MM.1S (cell line): ENCODE measurements at regions not wholly inside any gene's neighbourhood (a gene's known extent, or its start where the extent isn't known, plus 50 kb on each side); places are given as distances from the start of the nearest gene placed in this dataset.

Source experiments
- EZH2 ChIP-seq: fragments of 300-600 bp; sonication (generic); optimal IDR thresholded peaks from 2 replicates; pipeline ENCODE3; 2017; ENCODE audit warnings: low read depth, mild to moderate bottlenecking, antibody characterized with exemption, low read length, mixed read lengths
- EZH2phosphoT487 ChIP-seq: fragments of 300-600 bp; sonication (generic); IDR thresholded peaks from 2 replicates; pipeline ENCODE4 v1.6.1; 2018; ENCODE audit warnings: antibody characterized with exemption, low read length
- TF ChIP-seq, protein P1 (sequence below): fragments of 300-600 bp; sonication (generic); IDR thresholded peaks from 2 replicates; pipeline ENCODE4 v1.5.1; 2016; ENCODE audit warnings: antibody characterized with exemption, low read length, mixed read lengths

DNA sequence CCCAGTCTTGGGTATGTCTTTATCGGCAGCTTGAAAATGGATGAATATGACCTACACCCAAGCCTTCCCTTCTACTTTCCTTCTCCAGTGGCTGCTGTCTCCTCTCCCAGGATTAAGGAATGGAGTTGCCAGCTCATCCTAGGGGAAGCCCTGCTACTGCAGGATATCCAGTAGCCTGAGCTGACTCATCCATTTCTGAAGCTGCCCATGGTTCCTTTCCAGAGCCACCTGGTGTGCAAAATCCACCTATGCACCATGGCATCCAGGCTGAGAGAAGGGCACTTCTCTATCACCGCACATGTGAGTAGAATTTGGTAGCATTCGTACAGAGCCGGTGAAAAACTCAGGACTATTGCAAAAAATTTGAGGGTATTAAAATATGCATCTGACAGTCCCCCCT lies 290.8 kb downstream of the YTHDC2 start:
- TF ChIP-seq, protein P1, sequence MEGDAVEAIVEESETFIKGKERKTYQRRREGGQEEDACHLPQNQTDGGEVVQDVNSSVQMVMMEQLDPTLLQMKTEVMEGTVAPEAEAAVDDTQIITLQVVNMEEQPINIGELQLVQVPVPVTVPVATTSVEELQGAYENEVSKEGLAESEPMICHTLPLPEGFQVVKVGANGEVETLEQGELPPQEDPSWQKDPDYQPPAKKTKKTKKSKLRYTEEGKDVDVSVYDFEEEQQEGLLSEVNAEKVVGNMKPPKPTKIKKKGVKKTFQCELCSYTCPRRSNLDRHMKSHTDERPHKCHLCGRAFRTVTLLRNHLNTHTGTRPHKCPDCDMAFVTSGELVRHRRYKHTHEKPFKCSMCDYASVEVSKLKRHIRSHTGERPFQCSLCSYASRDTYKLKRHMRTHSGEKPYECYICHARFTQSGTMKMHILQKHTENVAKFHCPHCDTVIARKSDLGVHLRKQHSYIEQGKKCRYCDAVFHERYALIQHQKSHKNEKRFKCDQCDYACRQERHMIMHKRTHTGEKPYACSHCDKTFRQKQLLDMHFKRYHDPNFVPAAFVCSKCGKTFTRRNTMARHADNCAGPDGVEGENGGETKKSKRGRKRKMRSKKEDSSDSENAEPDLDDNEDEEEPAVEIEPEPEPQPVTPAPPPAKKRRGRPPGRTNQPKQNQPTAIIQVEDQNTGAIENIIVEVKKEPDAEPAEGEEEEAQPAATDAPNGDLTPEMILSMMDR: no peak
- no peak for TF ChIP-seq EZH2phosphoT487
- no peak for TF ChIP-seq EZH2
